ENCODE measurements at regions not wholly inside any gene's neighbourhood (a gene's known extent, or its start where the extent isn't known, plus 50 kb on each side); places are given as distances from the start of the nearest gene placed in this dataset.

- Mint-ChIP-seq H3K27ac (no peak overlapping the region), H3K9me3 (no peaks in the 10 kb centered on the region), H3K36me3 (ENCODE audit: low read depth) (no peaks in the 10 kb centered on the region), H3K4me3 (no peak overlapping the region), H3K27me3 (ENCODE audit: low read depth, poor library complexity) (peaks cover 6% of the 10 kb centered on the region), H3K4me1 (no peaks in the 10 kb centered on the region)
- no peak for TF ChIP-seq CTCF (IDR thresholded peaks at IDR 0.05)
- no peak for DNase-seq
Measured at GRCh38 chr5:8538821-8539220, 669.9 kb downstream of the MTRR start.

GRCh38 chr5:8540317-8540716 lies 671.4 kb downstream of the MTRR start:
- Mint-ChIP-seq H3K9me3 (no peaks in the 10 kb centered on the region), H3K4me1 (no peaks in the 10 kb centered on the region), H3K27me3 (ENCODE audit: low read depth, poor library complexity) (peaks cover 6% of the 10 kb centered on the region), H3K27ac (no peak overlapping the region), H3K36me3 (ENCODE audit: low read depth) (no peaks in the 10 kb centered on the region), H3K4me3 (no peak overlapping the region)
- DNase-seq, result no peak
- no peak for TF ChIP-seq CTCF (IDR thresholded peaks at IDR 0.05)

- peaks cover 13% of the 10 kb centered on the region for H3K27me3 Mint-ChIP-seq (ENCODE audit: low read depth, poor library complexity)
- H3K27ac Mint-ChIP-seq, result no peak overlapping the region
- H3K36me3 Mint-ChIP-seq (ENCODE audit: low read depth), result no peaks in the 10 kb centered on the region
- H3K4me3 Mint-ChIP-seq, result no peak overlapping the region
- H3K9me3 Mint-ChIP-seq, result peaks cover 19% of the 10 kb centered on the region
- no peaks in the 10 kb centered on the region for H3K4me1 Mint-ChIP-seq
- no peak for TF ChIP-seq CTCF (IDR thresholded peaks at IDR 0.05)
- no peak for DNase-seq
Measured at GRCh38 chr5:8550921-8551320, 682.0 kb downstream of the MTRR start.

GRCh38 chr5:8553364-8553763 lies 684.4 kb downstream of the MTRR start:
- no peak overlapping the region for H3K4me3 Mint-ChIP-seq
- peaks cover 9% of the 10 kb centered on the region for H3K27me3 Mint-ChIP-seq (ENCODE audit: low read depth, poor library complexity)
- no peak for DNase-seq
- no peak overlapping the region for H3K27ac Mint-ChIP-seq
- H3K9me3 Mint-ChIP-seq, result peaks cover 23% of the 10 kb centered on the region
- TF ChIP-seq CTCF (IDR thresholded peaks at IDR 0.05), result no peak
- no peaks in the 10 kb centered on the region for H3K36me3 Mint-ChIP-seq (ENCODE audit: low read depth)
- H3K4me1 Mint-ChIP-seq, result no peaks in the 10 kb centered on the region

- Mint-ChIP-seq H3K4me1 (no peaks in the 10 kb centered on the region), H3K4me3 (no peak overlapping the region)
- no peak for DNase-seq
Measured at GRCh38 chr5:8557728-8558127, 688.8 kb downstream of the MTRR start.

More at GRCh38 chr5:8557728-8558127, 688.8 kb downstream of the MTRR start:
- H3K9me3 Mint-ChIP-seq, result peaks cover 23% of the 10 kb centered on the region
- H3K27me3 Mint-ChIP-seq (ENCODE audit: low read depth, poor library complexity), result no peaks in the 10 kb centered on the region
- no peaks in the 10 kb centered on the region for H3K36me3 Mint-ChIP-seq (ENCODE audit: low read depth)
- H3K27ac Mint-ChIP-seq, result no peak overlapping the region
- no peak for TF ChIP-seq CTCF (IDR thresholded peaks at IDR 0.05)
